SK-N-DZ (cell line): ENCODE measurements at regions not wholly inside any gene's neighbourhood (a gene's known extent, or its start where the extent isn't known, plus 50 kb on each side); places are given as distances from the start of the nearest gene placed in this dataset.
"Not testable (repeated sequence)": the region's sequence is repeated elsewhere in the genome, so short reads cannot be mapped to it uniquely, and the experiment has no call there.

Experiments used
- DNase-seq: peaks from one replicate; pipeline ENCODE4 v3.0.0-alpha.2; 2015; ENCODE audit warnings: low spot score

DNA sequence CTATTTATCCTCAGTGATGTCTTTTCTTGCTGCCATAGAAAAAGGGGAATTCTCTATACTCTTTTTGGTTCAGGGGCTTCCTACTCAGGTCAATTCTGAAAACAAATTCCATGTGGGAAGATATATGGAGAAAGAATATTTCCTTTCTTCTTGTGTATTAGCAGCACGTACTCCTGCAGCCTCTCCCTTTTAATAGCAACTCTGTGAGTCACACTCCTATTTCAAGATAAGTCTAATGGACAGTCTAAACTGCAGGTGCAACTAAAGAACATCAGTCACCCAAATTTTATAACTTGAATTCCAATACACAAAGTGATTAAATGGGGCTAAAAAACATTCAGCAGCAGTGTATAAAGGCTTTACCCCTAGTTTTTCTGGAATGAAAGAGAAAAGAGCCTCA, 942.2 kb downstream of the CNTNAP5 start:
- DNase-seq = no peak

DNA sequence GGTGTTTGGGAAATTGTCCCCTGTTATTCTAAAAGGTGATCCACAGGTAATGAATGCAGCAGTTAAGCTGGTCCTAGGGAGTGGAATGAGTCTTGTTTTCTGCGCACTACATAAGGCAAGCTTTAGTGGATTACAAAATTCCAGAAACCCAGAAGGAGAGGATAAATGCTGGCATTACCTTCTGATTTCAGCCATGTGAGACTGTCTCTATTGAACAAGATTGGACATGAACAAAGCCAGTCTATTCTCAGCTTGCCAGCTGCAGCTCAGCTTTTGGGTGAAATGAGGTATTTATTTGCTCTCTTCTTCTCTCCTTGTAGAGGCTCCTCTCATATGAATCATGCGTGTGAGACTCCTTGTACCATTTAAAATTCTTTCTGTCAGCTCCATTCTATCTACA, 944.9 kb downstream of the CNTNAP5 start:
- DNase-seq = no peak

DNA sequence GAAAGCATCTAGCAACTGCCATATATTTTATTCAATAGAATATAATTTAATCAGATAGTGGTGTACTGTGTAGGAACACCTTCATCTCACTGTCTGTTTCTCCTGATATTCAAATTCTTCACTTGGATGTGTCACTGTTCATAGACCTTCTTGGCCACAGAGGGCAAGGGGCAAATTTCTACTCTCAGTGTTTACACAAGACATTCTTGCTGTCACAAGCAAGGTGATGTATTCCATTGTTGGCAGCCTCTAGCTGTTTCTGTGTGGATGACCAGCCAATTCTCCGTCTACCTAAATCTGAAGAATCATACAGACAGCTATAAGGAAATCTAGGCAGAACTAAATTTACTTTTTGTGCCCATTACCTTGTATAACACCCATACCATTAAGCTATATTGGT, 948.3 kb downstream of the CNTNAP5 start:
- no peak for DNase-seq

DNA sequence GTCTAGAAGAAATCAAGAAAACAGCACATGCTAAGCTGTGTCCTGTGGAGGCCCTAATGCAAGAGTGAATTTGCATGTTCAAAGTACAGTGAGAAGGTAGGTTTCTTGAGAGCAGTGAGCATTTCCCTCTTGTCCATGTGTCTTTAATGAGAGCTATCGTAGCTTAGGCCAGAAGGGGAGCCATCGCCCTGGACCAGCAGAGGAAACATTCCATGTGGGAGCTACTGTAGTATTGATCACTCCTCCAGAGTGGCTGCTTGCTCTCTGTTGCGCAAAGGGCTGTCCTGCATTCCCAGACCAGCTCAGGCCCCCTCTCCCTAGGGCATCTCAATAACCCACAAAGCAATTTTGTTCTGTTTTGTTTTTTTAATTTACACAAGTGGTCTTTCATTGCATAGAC, 950.1 kb downstream of the CNTNAP5 start:
- DNase-seq = no peak

- DNase-seq = no peak
Measured at GRCh38 chr2:124975648-124976047, 950.6 kb downstream of the CNTNAP5 start.

GRCh38 chr2:124978597-124978996, 953.5 kb downstream of the CNTNAP5 start:
- no peak for DNase-seq

DNA sequence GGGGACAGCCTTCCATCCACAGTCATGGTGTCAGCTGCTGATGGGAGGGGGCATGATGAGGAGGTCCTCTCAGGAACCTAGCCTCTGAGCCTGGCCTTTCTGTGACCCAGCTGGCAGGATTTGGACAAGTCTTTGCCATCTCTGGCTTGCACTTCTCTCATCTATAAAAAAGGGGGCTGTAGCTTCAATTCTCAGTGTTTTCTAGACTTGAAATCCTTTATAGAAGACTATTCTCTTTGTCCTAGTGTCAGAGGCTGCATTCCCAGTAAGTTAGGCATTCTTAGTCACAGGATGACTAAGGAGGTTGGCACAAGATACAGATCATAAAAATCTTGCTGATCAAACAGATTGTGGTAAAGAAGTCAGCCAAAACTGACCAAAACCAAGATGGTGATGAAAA, 958.5 kb downstream of the CNTNAP5 start:
- no peak for DNase-seq

DNA sequence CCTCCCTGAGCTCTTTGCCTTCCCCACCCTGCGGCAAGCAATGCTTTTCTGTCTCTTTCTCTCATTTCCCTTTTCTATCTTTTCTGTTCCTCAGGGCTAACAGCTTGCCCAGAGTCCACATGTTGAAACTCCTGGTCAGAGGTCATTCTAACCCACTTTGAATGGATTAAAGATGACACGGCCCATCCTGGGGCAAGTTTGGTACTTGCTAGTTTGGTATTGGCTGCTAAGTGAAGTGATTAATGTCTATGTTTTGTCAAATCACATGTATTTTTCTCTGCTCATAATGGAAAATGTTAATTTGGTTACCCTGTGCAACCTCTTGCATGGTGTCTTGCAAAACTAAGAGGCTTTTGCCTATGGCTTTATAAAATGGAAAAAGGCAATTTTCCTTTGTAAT, 960.2 kb downstream of the CNTNAP5 start:
- DNase-seq = no peak

- DNase-seq = no peak
Measured at GRCh38 chr2:124986136-124986535, 961.0 kb downstream of the CNTNAP5 start.

DNA sequence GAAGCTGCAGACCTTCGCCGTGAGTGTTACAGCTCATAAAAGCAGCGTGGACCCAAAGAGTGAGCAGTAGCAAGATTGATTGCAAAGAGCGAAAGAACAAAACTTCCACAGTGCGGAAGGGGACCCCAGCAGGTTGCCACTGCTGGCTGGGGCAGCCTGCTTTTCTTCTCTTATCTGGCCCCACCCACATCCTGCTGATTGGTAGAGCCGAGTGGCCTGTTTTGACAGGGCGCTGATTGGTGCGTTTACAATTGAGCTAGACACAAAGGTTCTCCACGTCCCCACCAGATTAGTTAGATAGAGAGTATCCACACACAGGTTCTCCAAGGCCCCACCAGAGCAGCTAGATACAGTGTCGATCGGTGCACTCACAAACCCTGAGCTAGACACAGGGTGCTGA, 961.8 kb downstream of the CNTNAP5 start:
- DNase-seq = not testable (repeated sequence)

DNA sequence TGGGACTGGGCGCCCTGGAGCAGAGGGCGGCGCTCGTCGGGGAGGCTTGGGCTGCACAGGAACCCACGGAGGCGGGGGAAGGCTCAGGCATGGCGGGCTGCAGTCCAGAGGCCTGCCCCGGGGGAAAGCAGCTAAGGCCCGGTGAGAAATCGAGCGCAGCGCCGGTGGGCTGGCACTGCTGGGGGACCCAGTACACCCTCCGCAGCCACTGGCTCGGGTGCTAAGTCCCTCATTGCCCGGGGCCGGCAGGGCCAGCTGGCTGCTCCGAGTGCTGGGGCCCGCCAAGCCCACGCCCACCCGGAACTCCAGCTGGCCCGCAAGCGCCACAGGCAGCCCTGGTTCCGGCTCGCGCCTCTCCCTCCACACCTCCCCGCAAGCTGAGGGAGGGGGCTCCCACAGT, 962.3 kb downstream of the CNTNAP5 start:
- not testable (repeated sequence) for DNase-seq

GRCh38 chr2:124988111-124988510, 963.0 kb downstream of the CNTNAP5 start:
- no peak for DNase-seq

- DNase-seq = no peak
Measured at GRCh38 chr2:124988794-124989193, 963.7 kb downstream of the CNTNAP5 start.

GRCh38 chr2:124993809-124994208, 968.7 kb downstream of the CNTNAP5 start:
- DNase-seq = no peak

DNA sequence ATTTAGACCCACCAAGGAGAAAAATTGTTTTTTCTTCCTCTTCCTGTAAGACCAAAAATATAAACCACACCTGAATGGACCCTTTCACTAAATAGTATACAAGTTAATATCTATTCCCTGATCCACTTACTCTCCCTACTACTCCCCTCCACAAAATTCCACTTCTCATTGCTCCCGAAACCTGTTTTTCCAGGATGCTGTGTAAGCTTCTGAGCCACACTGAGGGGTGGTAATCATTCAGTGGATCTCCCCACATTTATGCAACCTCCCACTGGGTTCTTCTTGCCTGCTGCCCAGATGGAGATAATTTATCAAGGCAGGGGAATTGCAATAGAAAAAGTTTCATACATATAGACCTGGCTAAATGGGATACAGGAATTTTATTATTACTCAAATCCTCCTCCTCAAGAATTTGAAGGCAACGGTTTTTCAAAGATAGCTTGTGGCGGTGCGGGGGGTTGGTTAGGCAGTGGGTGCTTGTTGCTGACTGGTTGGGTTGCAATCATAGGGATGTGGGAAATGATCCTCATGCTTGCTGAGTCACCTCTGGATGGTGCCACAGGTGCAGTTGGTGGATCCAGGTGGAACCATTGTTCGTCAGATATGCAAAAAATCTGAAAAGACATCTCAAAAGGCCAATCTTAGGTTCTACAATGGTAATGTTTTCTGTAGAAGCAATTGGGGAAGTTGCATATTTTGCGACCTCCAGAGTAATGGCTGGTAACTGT, 970.3 kb downstream of the CNTNAP5 start:
- no peak for DNase-seq

- no peak for DNase-seq
Measured at GRCh38 chr2:124996406-124996805, 971.3 kb downstream of the CNTNAP5 start.

DNA sequence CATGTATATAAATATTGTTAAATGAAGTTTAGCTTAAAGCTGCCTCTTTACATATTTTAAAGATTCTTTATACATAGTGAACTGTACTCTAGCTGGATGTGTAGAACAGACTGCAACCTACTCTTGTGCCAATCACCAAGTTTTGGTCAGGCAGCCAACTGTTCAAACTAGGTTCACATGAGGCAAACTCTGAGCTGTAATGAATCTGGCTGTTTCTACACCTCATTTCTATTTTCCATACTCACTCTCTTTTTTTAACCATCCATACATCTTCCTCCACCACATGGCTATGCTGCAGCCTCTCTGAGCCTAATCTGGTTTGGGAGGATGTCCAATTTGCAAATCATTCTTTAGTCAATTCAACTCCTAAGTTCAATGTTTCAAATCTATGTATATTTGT, 974.8 kb downstream of the CNTNAP5 start:
- DNase-seq = no peak

GRCh38 chr2:125004106-125004800, 979.2 kb downstream of the CNTNAP5 start:
- DNase-seq = no peak

GRCh38 chr2:125006676-125007075, 981.6 kb downstream of the CNTNAP5 start:
- DNase-seq = no peak

GRCh38 chr2:125028721-125029120, 1003.6 kb downstream of the CNTNAP5 start:
- DNase-seq = not testable (repeated sequence)

- no peak for DNase-seq
Measured at GRCh38 chr2:125033871-125034270, 1008.8 kb downstream of the CNTNAP5 start.

- DNase-seq = no peak
Measured at GRCh38 chr2:125037135-125037653, 1012.1 kb downstream of the CNTNAP5 start.

DNA sequence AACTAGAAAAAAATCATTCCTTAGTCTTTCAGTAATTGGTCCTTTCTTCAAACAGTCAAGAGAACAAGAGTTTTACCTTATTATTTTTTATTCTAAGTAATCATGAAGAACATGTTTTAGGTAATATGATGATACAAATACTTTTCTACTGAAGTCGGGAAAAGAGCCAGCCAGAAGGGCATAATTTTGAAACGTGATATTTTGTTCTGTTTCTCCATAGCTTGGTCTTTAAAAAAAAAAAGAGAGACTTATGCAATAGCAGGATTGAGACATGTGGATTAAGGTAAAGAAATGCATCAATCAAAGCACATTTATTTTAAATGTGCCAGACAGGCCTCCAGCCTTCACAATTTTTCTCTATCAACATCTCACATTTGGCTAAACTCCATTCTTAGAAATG, 1016.8 kb downstream of the CNTNAP5 start:
- no peak for DNase-seq
